22Rv1 (cell line): ENCODE measurements at regions not wholly inside any gene's neighbourhood (a gene's known extent, or its start where the extent isn't known, plus 50 kb on each side); places are given as distances from the start of the nearest gene placed in this dataset.

ENCODE experiments used
- ZFX ChIP-seq: fragments of 450-650 bp; IDR thresholded peaks from 2 replicates; pipeline ENCODE4 v1.6.1; 2017; ENCODE audit warnings: antibody characterized with exemption, borderline replicate concordance
- TF ChIP-seq, protein P1 (sequence below): fragments of 450-650 bp; IDR thresholded peaks from 2 replicates; pipeline ENCODE4 v1.5.1; 2017; ENCODE audit warnings: mild to moderate bottlenecking

DNA sequence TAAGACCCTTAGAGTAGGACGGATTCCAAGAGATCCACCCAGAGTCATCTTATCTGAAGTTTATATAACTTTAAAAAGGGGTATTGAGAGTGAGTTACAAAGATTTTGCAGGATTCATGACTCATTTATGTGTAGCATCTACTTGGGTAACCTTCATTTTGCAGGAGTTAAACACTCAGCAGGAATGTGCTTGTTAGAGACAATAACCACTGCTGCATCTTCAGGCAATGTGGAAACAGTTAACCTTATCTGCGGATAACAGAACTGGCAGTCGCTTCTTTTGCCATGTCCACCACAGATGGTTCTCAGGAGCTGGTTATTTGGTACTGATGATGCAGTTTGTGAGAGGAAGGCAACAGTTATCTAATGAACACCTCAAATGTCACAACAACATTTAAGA is 417.9 kb upstream of the DDI1 start:
- TF ChIP-seq, protein P1, sequence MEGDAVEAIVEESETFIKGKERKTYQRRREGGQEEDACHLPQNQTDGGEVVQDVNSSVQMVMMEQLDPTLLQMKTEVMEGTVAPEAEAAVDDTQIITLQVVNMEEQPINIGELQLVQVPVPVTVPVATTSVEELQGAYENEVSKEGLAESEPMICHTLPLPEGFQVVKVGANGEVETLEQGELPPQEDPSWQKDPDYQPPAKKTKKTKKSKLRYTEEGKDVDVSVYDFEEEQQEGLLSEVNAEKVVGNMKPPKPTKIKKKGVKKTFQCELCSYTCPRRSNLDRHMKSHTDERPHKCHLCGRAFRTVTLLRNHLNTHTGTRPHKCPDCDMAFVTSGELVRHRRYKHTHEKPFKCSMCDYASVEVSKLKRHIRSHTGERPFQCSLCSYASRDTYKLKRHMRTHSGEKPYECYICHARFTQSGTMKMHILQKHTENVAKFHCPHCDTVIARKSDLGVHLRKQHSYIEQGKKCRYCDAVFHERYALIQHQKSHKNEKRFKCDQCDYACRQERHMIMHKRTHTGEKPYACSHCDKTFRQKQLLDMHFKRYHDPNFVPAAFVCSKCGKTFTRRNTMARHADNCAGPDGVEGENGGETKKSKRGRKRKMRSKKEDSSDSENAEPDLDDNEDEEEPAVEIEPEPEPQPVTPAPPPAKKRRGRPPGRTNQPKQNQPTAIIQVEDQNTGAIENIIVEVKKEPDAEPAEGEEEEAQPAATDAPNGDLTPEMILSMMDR = no peak
- TF ChIP-seq ZFX = no peak
